Upper lobe of left lung (tissue), 6 donors: ENCODE measurements at regions not wholly inside any gene's neighbourhood (a gene's known extent, or its start where the extent isn't known, plus 50 kb on each side); places are given as distances from the start of the nearest gene placed in this dataset.

ENCODE experiments used
- ATAC-seq, 2 donors: fragments of 200-7000 bp; cut with Tn5 transposase; one replicate each; pipeline ENCODE4 v1.9.1; 2022; ENCODE audit warnings: mild to moderate bottlenecking in 2 of 2, moderate library complexity in 2 of 2; ENCODE audit not compliant: low FRiP score in 2 of 2
- DNase-seq, 2 donors: peaks; one replicate each; pipeline ENCODE4 v3.0.0-alpha.2; 2019 to 2020
- H3K27ac ChIP-seq, 4 donors: fragments of 200-600 bp; sonication (generic); one replicate each; pipeline ENCODE4 v1.5.1; 2016 to 2019
- H3K27me3 ChIP-seq, 4 donors: fragments of 200-600 bp; sonication (generic); one replicate each; pipeline ENCODE4 v1.5.1; 2017 to 2019
- H3K36me3 ChIP-seq, 4 donors: fragments of 200-600 bp; sonication (generic); one replicate each; pipeline ENCODE4 v1.5.1; 2016 to 2019
- H3K4me1 ChIP-seq, 4 donors: fragments of 200-600 bp; sonication (generic); one replicate each; pipeline ENCODE4 v1.5.1; 2018 to 2019
- H3K4me3 ChIP-seq, 4 donors: fragments of 200-600 bp; sonication (generic); one replicate each; pipeline ENCODE4 v1.5.1; 2017 to 2019; ENCODE audit warnings: mild to moderate bottlenecking in 2 of 4, moderate library complexity in 1 of 4
- H3K9me3 ChIP-seq, 4 donors: fragments of 200-600 bp; sonication (generic); one replicate each; pipeline ENCODE4 v1.5.1; 2018 to 2019
- CTCF ChIP-seq, 6 experiments: fragments of 450-650 bp in 4 of 6; fragments of 200-600 bp in 2 of 6; sonication (generic) in 2 of 6; IDR thresholded peaks; one replicate each; pipeline ENCODE4 v1.5.1; 2016 to 2019; ENCODE audit warnings: antibody characterized with exemption in 6 of 6
- EP300 ChIP-seq, 4 donors: sonication (generic); formaldehyde crosslinking; IDR thresholded peaks; one replicate each; pipeline ENCODE4 v1.5.1; 2017; ENCODE audit warnings: antibody characterized with exemption in 4 of 4, control low read depth in 2 of 4
- POLR2A ChIP-seq, 4 donors: fragments of 450-650 bp; IDR thresholded peaks; one replicate each; pipeline ENCODE4 v1.5.1; 2016 to 2017; ENCODE audit warnings: antibody characterized with exemption in 4 of 4, mild to moderate bottlenecking in 2 of 4
- POLR2AphosphoS5 ChIP-seq, 2 donors: sonication (generic); formaldehyde crosslinking; IDR thresholded peaks; one replicate each; pipeline ENCODE4 v1.5.1; 2017; ENCODE audit warnings: antibody characterized with exemption in 2 of 2
- WGBS, 2 donors: methylation state at CpG; one replicate each; pipeline ENCODE4 v1.1.5; 2017 to 2018; 5-methylcytosine and 5-hydroxymethylcytosine counted together
- donor health status: DM: no; HTN: no; CAD: no; lungs with moderate emphysema.
- donor health status: DM: no; HTN: yes; CAD: no; lungs with severe emphysema.

DNA sequence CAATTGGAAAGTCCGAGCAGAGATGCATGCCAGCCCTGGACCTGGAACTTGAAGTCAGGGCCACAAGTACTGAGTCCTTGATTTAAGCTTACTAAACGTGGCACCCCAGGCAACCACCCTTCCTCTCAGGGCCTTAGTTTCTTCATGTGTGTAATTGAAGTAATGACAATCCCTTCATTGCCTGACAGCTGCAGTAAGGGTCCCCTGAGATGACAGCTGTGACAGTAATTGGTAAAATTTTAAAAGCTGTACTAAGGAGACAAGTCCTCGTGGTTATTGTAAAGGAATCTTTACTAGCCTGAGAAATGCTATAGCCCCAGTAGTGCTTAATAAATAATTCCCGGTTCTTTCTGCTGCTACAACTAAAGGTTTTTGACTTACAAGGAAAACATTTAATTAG lies 175.1 kb upstream of the RADX start:
- no peak overlapping the region for H3K27ac ChIP-seq
- TF ChIP-seq CTCF (IDR thresholded peaks at IDR 0.05) (no peak), POLR2A (IDR thresholded peaks at IDR 0.05) (no peak), POLR2AphosphoS5 (IDR thresholded peaks at IDR 0.05) (no peak), EP300 (IDR thresholded peaks at IDR 0.05) (no peak)
- H3K9me3 ChIP-seq = no peaks in the 10 kb centered on the region
- no peak for DNase-seq
- H3K27me3 ChIP-seq = no peaks in the 10 kb centered on the region
- no peaks in the 10 kb centered on the region for H3K36me3 ChIP-seq
- 58 to 82% methylated on average over 2 to 4 of the region's 4 CpGs for WGBS, 2 donors
- H3K4me1 ChIP-seq = no peaks in the 10 kb centered on the region
- H3K4me3 ChIP-seq = no peak overlapping the region
- ATAC-seq = no peak

DNA sequence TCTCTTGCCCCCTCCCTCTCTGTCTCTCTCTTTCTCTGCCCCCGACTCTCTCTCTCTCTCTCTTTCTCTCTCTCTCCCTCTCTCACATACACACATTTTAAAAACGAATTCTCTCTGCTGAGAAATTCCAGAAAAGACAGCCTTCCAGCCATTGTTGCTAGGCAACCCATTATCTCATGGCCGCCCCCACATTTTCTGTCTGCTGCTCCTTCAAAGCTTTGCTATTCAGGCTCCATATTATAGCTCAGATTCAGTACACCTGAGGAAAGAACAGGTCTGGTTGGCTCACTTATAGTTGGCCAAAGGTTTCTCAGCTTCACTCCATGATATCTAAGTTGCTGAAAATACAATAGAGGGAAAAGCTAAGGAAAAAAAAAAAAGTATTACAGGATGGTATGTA lies 174.4 kb upstream of the RADX start:
- Histone ChIP-seq H3K4me3 (no peak overlapping the region), H3K9me3 (no peaks in the 10 kb centered on the region), H3K4me1 (no peaks in the 10 kb centered on the region), H3K27ac (no peak overlapping the region), H3K27me3 (no peaks in the 10 kb centered on the region), H3K36me3 (no peaks in the 10 kb centered on the region)
- 40 to 48% methylated on average over 3 of the region's 3 CpGs for WGBS, 2 donors
- DNase-seq (no peak), ATAC-seq (no peak)
- TF ChIP-seq POLR2A (IDR thresholded peaks at IDR 0.05) = no peak
- no peak for TF ChIP-seq EP300 (IDR thresholded peaks at IDR 0.05)
- no peak for TF ChIP-seq POLR2AphosphoS5 (IDR thresholded peaks at IDR 0.05)
- no peak for TF ChIP-seq CTCF (IDR thresholded peaks at IDR 0.05)

- no peak for DNase-seq
- Histone ChIP-seq H3K4me1 (no peaks in the 10 kb centered on the region), H3K9me3 (no peaks in the 10 kb centered on the region), H3K27ac (no peak overlapping the region), H3K36me3 (no peaks in the 10 kb centered on the region), H3K27me3 (no peaks in the 10 kb centered on the region), H3K4me3 (no peak overlapping the region)
- no peak for TF ChIP-seq EP300 (IDR thresholded peaks at IDR 0.05)
- TF ChIP-seq POLR2AphosphoS5 (IDR thresholded peaks at IDR 0.05) = no peak
- TF ChIP-seq POLR2A (IDR thresholded peaks at IDR 0.05) = no peak
- TF ChIP-seq CTCF (IDR thresholded peaks at IDR 0.05) = no peak
- 64 to 73% methylated on average over 2 of the region's 2 CpGs for WGBS, 2 donors
- ATAC-seq = no peak
Observed at GRCh38 chrX:106450405-106450804, 161.4 kb upstream of the RADX start.

GRCh38 chrX:106451933-106452332 lies 159.8 kb upstream of the RADX start:
- no peaks in the 10 kb centered on the region for H3K27me3 ChIP-seq
- WGBS, 2 donors = 85 to 91% methylated on average over 2 of the region's 2 CpGs
- H3K27ac ChIP-seq = no peak overlapping the region
- DNase-seq (no peak), ATAC-seq (no peak)
- no peaks in the 10 kb centered on the region for H3K4me1 ChIP-seq
- no peaks in the 10 kb centered on the region for H3K36me3 ChIP-seq
- H3K4me3 ChIP-seq = no peak overlapping the region
- TF ChIP-seq EP300 (IDR thresholded peaks at IDR 0.05) (no peak), CTCF (IDR thresholded peaks at IDR 0.05) (no peak), POLR2AphosphoS5 (IDR thresholded peaks at IDR 0.05) (no peak), POLR2A (IDR thresholded peaks at IDR 0.05) (no peak)
- H3K9me3 ChIP-seq = no peaks in the 10 kb centered on the region

DNA sequence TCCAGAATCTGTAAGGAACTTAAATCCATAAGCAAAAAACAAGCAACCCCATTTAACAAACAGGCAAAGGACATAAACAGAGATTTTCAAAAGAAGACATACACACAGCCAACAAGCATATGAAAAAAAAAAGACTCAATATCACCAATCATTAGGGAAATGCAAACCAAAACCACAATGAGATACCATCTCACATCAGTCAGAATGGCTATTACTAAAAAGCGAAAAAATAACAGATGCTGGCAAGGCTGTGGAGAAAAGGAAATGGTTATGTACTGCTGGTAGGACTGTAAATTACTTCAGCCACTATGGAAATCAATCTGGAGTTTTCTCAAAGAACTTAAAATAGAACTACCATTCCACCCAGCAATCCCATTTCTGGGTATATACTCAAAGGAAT lies 156.8 kb upstream of the RADX start:
- no peaks in the 10 kb centered on the region for H3K9me3 ChIP-seq
- H3K4me1 ChIP-seq = no peaks in the 10 kb centered on the region
- no peaks in the 10 kb centered on the region for H3K36me3 ChIP-seq
- TF ChIP-seq EP300 (IDR thresholded peaks at IDR 0.05) = no peak
- no peak for TF ChIP-seq POLR2AphosphoS5 (IDR thresholded peaks at IDR 0.05)
- TF ChIP-seq POLR2A (IDR thresholded peaks at IDR 0.05) = no peak
- TF ChIP-seq CTCF (IDR thresholded peaks at IDR 0.05) = no peak
- H3K27me3 ChIP-seq = no peaks in the 10 kb centered on the region
- WGBS, 2 donors = 55 to 64% methylated on average over 1 of the region's 1 CpG
- H3K4me3 ChIP-seq = no peak overlapping the region
- no peak for ATAC-seq
- H3K27ac ChIP-seq = no peak overlapping the region
- no peak for DNase-seq
